Adipocyte (in vitro differentiated cells): ENCODE measurements at regions not wholly inside any gene's neighbourhood (a gene's known extent, or its start where the extent isn't known, plus 50 kb on each side); places are given as distances from the start of the nearest gene placed in this dataset.

ENCODE experiments used
- DNase-seq: peaks from one replicate; pipeline ENCODE4 v3.0.0-alpha.2; 2015; ENCODE audit warnings: low read depth
- H3K27me3 ChIP-seq: replicated peaks from 2 replicates; pipeline ENCODE4 v1.7.0; 2013; ENCODE audit warnings: mild to moderate bottlenecking, low read length, moderate library complexity; ENCODE audit not compliant: control insufficient read depth, insufficient read depth
- H3K36me3 ChIP-seq: 2 replicates; pipeline ENCODE4 v1.7.0; 2013; ENCODE audit warnings: low read length, mild to moderate bottlenecking, moderate library complexity; ENCODE audit not compliant: control insufficient read depth, insufficient read depth, severe bottlenecking
- H3K4me1 ChIP-seq: 2 replicates; pipeline ENCODE4 v1.7.0; 2013; ENCODE audit warnings: mild to moderate bottlenecking, low read length, moderate library complexity; ENCODE audit not compliant: control insufficient read depth, insufficient read depth
- H3K4me3 ChIP-seq: 2 replicates; pipeline ENCODE4 v1.7.0; 2013; ENCODE audit warnings: mild to moderate bottlenecking, low read length, moderate library complexity
- H3K9ac ChIP-seq: 2 replicates; pipeline ENCODE4 v1.7.0; 2013; ENCODE audit warnings: mild to moderate bottlenecking, low read length, moderate library complexity
- H3K9me3 ChIP-seq: 2 replicates; pipeline ENCODE4 v1.7.0; 2013; ENCODE audit warnings: mild to moderate bottlenecking, low read length, moderate library complexity; ENCODE audit not compliant: control insufficient read depth

- no peak for DNase-seq
- Histone ChIP-seq H3K36me3 (no peaks in the 10 kb centered on the region), H3K9ac (no peak overlapping the region), H3K27me3 (no peaks in the 10 kb centered on the region), H3K4me1 (peaks cover 8% of the 10 kb centered on the region), H3K4me3 (no peak overlapping the region), H3K9me3 (no peaks in the 10 kb centered on the region)
Observed at GRCh38 chr12:58167622-58168021, 226.3 kb downstream of the ATP23 start.

- no peak for DNase-seq
- no peaks in the 10 kb centered on the region for H3K27me3 ChIP-seq
- H3K9ac ChIP-seq = no peak overlapping the region
Observed at GRCh38 chr12:58169826-58170225, 228.5 kb downstream of the ATP23 start.

GRCh38 chr12:58171914-58172313 lies 230.5 kb downstream of the ATP23 start:
- peaks cover 22% of the 10 kb centered on the region for H3K4me1 ChIP-seq
- no peaks in the 10 kb centered on the region for H3K9me3 ChIP-seq
- H3K27me3 ChIP-seq = peaks cover under 1% of the 10 kb centered on the region
- H3K36me3 ChIP-seq = no peaks in the 10 kb centered on the region
- DNase-seq = peak; percentile 81
- H3K4me3 ChIP-seq = no peak overlapping the region
- H3K9ac ChIP-seq = no peak overlapping the region

More at GRCh38 chr12:58169826-58170225, 228.5 kb downstream of the ATP23 start:
- Histone ChIP-seq H3K4me3 (no peak overlapping the region), H3K36me3 (no peaks in the 10 kb centered on the region), H3K4me1 (peaks cover 20% of the 10 kb centered on the region), H3K9me3 (no peaks in the 10 kb centered on the region)

DNA sequence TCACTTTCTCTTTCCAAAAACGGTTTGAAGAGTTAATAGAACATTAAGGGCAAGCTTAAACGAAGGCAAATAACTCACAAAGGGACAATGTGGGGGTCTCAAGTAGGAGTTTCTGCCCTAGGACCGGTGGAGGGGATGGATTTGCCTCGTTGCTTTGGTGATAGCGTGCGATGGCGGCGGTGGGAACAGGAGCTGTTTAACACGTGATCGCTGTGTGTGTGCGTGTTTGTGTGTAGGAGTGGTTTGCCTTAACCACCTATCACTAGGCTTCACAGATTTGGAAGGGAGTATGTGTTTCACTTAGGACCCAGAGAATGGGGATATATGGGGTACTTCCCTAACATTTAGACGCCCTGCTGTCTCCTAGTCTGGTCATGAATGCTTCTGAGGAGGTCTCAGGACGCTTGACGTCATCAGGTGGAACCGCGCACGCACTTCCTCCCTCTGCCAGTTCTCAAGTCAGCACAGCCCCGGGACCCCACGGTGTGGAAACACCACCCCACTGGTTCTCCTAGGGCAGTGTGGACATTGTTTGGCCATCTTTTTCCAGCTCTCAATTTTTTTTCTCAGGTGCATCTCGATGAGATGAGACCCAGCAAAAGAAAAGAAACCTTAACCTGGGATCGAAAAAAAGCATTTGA lies 231.2 kb downstream of the ATP23 start:
- Histone ChIP-seq H3K9ac (no peak overlapping the region), H3K4me3 (no peak overlapping the region), H3K27me3 (peaks cover 3% of the 10 kb centered on the region), H3K4me1 (peaks cover 22% of the 10 kb centered on the region), H3K9me3 (no peaks in the 10 kb centered on the region), H3K36me3 (no peaks in the 10 kb centered on the region)
- DNase-seq = no peak

- Histone ChIP-seq H3K9me3 (no peaks in the 10 kb centered on the region), H3K27me3 (peaks cover 3% of the 10 kb centered on the region), H3K4me3 (no peak overlapping the region), H3K36me3 (no peaks in the 10 kb centered on the region), H3K4me1 (peaks cover 28% of the 10 kb centered on the region), H3K9ac (peak overlapping the region; percentile 2)
- peak; percentile 47 for DNase-seq
Observed at GRCh38 chr12:58174316-58174715, 232.9 kb downstream of the ATP23 start.

GRCh38 chr12:58176296-58176869 lies 235.0 kb downstream of the ATP23 start:
- no peak overlapping the region for H3K4me3 ChIP-seq
- H3K9ac ChIP-seq = no peak overlapping the region
- H3K9me3 ChIP-seq = no peaks in the 10 kb centered on the region
- no peaks in the 10 kb centered on the region for H3K36me3 ChIP-seq
- peaks cover 3% of the 10 kb centered on the region for H3K27me3 ChIP-seq
- H3K4me1 ChIP-seq = peaks cover 28% of the 10 kb centered on the region
- DNase-seq = no peak

DNA sequence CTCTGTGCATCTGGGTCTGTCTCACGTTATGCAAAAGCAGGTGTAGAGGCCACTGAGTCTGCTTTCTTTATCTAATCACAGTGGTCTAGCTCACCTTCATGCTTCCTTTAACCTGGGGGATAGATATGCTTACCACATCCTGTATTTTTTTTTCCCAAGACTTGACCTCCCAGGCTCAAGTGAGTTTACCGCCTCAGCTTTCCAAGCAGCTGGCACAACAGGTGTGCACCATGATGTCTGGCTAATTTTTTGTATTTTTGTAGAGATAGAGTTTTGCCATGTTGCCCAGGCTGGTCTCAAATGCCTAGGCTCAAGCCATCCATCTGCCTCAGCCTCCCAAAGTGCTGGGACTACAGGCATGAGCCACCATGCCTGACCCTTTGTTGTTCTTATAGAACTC lies 236.0 kb downstream of the ATP23 start:
- Histone ChIP-seq H3K9ac (no peak overlapping the region), H3K27me3 (peaks cover 3% of the 10 kb centered on the region), H3K36me3 (no peaks in the 10 kb centered on the region), H3K9me3 (no peaks in the 10 kb centered on the region), H3K4me3 (no peak overlapping the region), H3K4me1 (peaks cover 19% of the 10 kb centered on the region)
- no peak for DNase-seq

- DNase-seq = no peak
- no peaks in the 10 kb centered on the region for H3K36me3 ChIP-seq
Observed at GRCh38 chr12:58184212-58184611, 242.8 kb downstream of the ATP23 start.

GRCh38 chr12:58186401-58186800 lies 245.0 kb downstream of the ATP23 start:
- no peaks in the 10 kb centered on the region for H3K4me1 ChIP-seq
- no peaks in the 10 kb centered on the region for H3K36me3 ChIP-seq
- H3K4me3 ChIP-seq = no peak overlapping the region
- H3K9me3 ChIP-seq = peaks cover 6% of the 10 kb centered on the region
- H3K27me3 ChIP-seq = no peaks in the 10 kb centered on the region
- no peak overlapping the region for H3K9ac ChIP-seq
- DNase-seq = no peak

More at GRCh38 chr12:58184212-58184611, 242.8 kb downstream of the ATP23 start:
- H3K9ac ChIP-seq = no peak overlapping the region
- H3K4me3 ChIP-seq = no peak overlapping the region
- H3K27me3 ChIP-seq = no peaks in the 10 kb centered on the region
- H3K4me1 ChIP-seq = peaks cover under 1% of the 10 kb centered on the region
- peaks cover 6% of the 10 kb centered on the region for H3K9me3 ChIP-seq

GRCh38 chr12:58186914-58187313 lies 245.5 kb downstream of the ATP23 start:
- DNase-seq = no peak
- peaks cover 6% of the 10 kb centered on the region for H3K9me3 ChIP-seq
- no peaks in the 10 kb centered on the region for H3K4me1 ChIP-seq
- H3K27me3 ChIP-seq = no peaks in the 10 kb centered on the region
- no peak overlapping the region for H3K9ac ChIP-seq
- H3K4me3 ChIP-seq = no peak overlapping the region
- H3K36me3 ChIP-seq = no peaks in the 10 kb centered on the region

DNA sequence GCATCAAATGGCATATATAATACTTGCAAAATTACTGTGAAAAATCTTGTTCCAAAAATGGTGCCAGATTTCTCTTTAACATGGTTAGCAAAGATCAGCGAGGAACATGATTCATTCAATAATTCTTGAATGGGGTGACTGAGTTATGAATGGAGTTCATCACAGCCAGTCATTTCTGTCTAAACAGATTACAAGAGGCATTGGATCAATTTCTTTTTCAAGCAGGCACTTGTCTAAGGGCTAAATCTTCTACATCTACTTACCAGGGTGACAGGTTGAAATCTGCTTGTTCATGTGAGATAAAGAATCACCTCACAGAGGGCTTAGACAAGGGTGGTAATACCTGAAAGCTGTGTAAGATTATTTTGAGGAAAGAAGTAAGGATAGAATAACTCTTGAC lies 247.7 kb downstream of the ATP23 start:
- Histone ChIP-seq H3K9me3 (peaks cover 6% of the 10 kb centered on the region), H3K4me3 (no peak overlapping the region), H3K27me3 (no peaks in the 10 kb centered on the region), H3K9ac (no peak overlapping the region), H3K36me3 (no peaks in the 10 kb centered on the region), H3K4me1 (no peaks in the 10 kb centered on the region)
- DNase-seq = no peak

DNA sequence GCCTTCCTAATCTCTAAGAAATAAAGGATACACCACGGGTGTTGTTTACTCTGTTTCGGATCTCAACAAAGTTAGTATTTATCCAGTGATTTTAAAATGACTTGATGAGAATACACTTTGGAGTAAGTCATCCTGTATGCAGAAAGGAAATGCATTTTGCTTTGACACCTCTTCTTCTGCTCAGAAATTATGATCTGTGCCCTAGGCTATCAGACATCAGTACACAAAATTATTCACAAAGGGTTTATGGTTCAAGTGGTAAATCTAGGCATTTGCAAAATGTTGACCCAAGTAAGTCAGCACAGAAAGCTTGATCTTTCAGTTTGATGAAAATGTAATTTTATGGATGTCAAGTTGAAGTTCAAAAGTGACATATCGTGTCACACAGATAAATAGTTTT lies 248.5 kb downstream of the ATP23 start:
- Histone ChIP-seq H3K4me1 (no peaks in the 10 kb centered on the region), H3K27me3 (no peaks in the 10 kb centered on the region), H3K9me3 (peaks cover 6% of the 10 kb centered on the region), H3K9ac (no peak overlapping the region), H3K36me3 (no peaks in the 10 kb centered on the region), H3K4me3 (no peak overlapping the region)
- DNase-seq = no peak
